RPMI8226 (cell line): ENCODE measurements at regions not wholly inside any gene's neighbourhood (a gene's known extent, or its start where the extent isn't known, plus 50 kb on each side); places are given as distances from the start of the nearest gene placed in this dataset.
"Not testable (repeated sequence)": the region's sequence is repeated elsewhere in the genome, so short reads cannot be mapped to it uniquely, and the experiment has no call there.

Experiments
- DNase-seq: peaks from one replicate; pipeline ENCODE4 v3.0.0-alpha.2; 2015

DNA sequence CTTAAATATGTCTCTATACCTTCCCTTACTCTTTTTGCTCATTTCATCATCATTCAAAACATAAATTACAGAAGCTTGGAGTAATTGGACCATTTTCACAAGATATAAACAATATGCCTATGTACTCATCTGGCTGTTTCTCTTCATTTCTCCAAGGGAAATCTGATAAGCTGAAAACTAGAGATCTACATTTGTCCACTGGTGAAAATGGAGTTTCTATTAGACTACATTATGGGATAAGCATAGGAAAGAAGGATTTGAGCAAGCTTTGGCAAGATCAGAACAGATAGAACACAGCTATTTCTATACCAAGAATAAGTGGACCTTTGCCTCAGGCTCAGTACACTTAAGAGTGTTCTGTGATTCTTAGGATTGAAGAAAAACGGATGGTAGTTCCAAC lies 404.4 kb downstream of the GASK1B start:
- DNase-seq = no peak

DNA sequence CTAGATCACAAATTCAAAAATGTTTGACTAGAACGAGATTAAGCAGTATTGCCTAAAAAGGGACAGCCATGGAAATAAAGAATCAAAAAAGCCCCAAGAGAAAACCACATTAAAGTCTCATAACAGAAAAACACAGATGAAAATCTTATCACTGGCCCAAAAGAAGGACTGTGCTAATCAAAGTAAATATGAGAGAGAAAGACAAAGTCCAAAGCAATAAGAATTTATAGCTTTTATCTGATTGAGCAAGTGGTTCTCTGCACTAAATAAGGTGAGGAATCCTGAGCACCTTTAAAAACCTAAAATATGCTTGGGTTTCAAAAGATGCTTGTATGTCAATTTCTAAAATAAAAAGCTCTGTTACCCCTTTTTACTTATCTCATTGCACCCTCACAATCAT lies 409.3 kb downstream of the GASK1B start:
- DNase-seq = no peak

DNA sequence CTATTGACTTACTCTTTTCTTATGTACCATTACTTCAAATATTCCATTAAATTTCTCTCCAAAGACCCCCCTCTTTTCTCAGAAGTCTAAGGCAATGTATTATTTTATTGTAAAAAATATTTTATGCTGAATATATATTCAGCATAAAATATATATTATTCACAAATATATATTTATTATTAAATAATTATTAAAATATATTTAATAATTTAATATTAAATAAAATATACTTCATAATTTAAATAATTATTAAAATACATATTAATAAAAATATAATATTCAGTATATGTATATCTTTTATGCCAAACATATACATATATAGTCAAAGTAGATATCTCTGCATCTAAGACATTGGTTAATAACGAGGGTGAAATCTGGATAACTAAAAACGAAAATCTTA lies 418.4 kb downstream of the GASK1B start:
- no peak for DNase-seq

DNA sequence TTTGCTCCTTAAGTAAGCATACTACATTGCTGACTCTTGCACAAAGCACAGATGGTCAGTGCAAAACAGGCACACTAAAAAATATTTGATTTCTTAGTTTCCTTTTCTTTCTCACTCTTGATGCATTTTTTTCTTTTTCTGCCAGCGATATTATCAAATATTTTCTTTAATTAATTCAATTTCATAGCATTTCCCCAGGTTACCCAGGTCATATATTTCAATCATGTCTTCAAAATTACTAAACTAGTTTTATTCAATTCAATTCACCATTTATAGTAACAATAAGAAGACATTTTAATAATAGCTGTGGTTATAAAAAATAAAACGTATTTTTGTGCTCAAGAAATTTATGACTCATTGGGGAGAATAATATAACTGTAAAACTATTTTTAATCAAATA lies 421.2 kb downstream of the GASK1B start:
- no peak for DNase-seq

DNA sequence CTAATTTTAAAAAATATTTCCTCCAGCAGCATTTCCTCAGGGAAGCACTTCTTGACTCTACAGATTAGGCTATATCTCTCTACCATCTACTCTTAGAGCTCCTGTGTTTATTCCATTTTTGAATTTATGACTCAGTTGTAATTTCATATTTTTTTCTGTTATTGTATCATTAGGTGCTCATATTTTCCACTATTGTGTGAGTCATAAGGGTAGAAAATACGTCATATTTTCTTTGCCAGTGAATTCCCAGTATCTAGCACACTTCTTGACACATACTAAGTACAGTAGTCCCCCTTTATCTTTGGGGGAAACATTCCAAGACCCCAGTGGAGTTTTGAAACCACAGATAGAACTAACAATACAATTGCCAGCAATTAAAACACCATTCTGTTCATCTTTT lies 431.2 kb downstream of the GASK1B start:
- no peak for DNase-seq

GRCh38 chr4:157739242-157739641 lies 433.6 kb downstream of the GASK1B start:
- DNase-seq = no peak

GRCh38 chr4:157728215-157728614 lies 444.6 kb downstream of the GASK1B start:
- no peak for DNase-seq

DNA sequence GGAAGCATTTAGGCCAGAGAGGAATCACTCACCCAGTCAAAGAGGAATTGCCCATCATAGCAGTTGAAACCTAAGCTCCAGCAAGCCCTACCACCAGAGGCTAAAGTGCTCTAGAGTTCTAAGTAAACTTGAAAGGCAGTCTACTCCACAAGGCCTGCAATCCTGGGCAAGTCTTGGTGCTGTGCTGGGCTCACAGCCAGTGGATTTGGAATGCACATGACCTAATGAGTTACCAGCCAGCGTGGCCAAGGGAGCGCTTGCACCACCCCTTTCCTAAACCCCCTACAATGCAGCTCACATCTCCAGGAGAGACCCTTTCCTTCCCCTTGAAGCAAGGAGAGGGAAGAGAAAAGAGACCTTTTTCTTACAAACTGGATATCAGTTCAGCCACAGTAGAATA lies 445.7 kb downstream of the GASK1B start:
- DNase-seq = no peak

DNA sequence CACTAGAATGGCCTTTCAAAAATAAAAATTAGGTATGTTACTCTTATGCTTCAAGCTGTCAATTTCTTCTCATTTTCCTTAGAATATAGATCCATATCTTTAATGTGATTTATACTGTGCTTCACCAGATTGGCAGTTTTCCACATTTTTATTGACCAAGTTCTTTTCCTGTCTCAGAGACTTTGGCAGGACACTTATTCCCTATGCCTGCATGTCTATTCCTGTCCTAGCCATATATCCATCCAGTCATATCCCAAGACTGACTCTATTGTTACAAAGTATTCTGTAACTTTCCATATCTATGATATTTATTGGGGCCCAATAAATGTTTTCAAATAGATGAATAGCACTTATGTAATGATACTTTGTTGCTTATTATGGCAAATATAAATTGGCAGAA lies 450.7 kb downstream of the GASK1B start:
- no peak for DNase-seq

- DNase-seq = no peak
Measured at GRCh38 chr4:157713342-157713741, 459.5 kb downstream of the GASK1B start.

DNA sequence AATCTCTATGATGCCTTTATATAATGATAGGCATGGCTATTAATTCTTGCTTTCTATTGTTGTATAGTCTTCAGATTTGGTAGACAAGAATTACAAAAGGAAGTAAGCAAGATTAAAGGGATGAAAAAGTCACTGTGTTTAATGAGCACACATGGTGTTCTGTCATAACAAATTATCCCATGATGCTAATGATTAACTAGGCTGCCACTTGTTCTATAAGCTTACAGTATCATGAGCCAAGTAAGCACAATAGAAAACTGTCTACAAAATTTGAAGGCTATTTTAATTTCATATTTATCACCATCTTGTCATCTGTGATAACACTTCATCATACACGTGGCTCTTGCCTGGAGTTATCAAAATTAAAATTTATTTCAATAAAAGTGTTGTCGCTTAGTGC lies 466.7 kb downstream of the GASK1B start:
- no peak for DNase-seq

DNA sequence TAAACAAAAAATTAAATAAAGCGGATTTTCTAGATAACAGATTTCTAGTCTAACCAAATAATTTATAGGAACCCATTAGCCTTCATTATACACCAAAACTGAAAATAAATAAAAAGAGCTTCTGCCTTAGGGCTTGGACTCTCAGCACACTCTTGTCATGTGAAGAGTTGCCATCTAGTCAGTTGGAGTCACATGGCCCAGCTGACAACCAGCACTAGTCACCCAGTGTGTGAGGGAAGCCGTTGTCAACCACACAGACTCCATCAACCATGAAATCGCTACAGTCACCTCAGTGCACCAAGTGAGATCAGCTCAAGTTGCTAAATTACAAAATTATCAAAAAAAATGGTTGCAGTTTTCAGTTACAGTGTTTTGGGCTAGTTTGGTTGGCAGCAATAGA lies 470.0 kb downstream of the GASK1B start:
- no peak for DNase-seq

GRCh38 chr4:157701695-157701994 lies 471.2 kb downstream of the GASK1B start:
- no peak for DNase-seq

DNA sequence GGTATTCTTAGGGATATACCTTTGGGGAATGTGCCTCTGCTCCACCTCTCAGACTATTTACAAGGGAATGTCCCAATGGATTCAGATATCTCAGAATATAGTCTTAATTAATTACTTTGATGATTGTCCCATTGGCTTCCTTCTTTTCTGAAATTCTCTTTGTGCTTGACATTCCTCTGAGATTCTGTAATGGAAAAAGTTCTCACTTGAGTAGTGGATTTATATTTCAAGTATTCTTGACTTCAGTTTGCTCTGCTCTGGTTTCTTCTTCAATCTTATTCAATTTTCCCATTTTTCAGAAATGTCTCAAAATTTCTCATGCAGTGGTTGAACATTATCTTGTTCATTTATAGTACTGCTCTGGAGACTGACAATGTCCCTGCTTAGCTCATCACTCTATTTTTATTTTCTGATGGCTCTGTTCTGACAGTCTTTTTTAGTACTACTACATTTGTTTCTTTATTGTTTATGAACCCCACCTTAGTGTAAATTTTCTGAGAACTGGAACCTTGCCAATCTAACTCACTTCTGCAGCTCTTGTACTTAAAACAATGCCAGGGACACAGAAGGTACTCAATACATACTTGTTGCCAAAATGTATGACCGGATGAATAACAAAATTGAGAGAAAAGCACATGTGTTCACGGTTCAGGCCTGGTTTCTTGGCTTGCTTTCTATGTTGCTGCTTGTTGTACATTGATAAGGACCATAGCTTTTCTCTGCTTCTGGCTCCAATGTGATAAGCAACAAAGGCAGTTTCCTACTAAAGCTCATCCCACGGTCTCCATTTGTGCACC lies 471.7 kb downstream of the GASK1B start:
- no peak for DNase-seq

GRCh38 chr4:157689476-157689875 lies 468.9 kb downstream of the GRIA2 start:
- no peak for DNase-seq

DNA sequence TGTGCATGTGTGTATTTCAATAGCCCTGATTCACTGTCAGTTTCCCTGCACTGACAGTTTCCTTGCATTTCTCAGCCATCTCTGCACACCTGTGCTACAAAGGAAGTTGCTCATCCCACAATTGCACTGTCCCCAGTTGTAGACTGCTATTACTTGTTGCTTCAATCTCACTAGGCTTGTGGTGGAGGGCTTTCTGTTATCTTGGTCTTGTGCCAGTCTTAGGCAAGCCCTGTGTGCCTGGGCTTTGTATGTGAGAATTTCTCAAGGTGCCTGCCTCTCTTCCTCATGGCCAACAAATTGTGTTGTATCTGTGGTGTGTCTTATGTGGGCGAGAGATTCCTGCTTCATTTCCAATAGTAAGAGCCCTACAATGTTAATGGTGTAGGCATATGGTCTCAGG lies 467.4 kb downstream of the GRIA2 start:
- DNase-seq = no peak

DNA sequence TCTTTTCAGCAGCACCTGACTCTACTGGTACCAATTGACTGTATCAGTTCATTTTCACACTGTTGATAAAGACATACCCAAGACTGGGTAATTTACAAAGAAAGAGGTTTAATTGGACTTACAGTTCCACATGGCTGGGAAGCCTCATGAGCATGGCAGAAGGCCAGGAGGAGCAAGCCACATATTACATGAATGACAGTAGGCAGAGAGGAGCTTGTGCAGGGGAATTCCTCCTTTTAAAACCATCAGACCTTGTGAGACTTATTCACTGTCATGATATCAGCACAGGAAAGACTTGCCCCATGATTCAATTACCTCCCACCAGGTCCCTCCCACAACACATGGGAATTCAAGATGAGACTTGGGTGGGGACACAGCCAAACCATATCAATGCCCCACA lies 458.8 kb downstream of the GRIA2 start:
- DNase-seq = not testable (repeated sequence)

- DNase-seq = no peak
Measured at GRCh38 chr4:157678478-157678877, 457.9 kb downstream of the GRIA2 start.

DNA sequence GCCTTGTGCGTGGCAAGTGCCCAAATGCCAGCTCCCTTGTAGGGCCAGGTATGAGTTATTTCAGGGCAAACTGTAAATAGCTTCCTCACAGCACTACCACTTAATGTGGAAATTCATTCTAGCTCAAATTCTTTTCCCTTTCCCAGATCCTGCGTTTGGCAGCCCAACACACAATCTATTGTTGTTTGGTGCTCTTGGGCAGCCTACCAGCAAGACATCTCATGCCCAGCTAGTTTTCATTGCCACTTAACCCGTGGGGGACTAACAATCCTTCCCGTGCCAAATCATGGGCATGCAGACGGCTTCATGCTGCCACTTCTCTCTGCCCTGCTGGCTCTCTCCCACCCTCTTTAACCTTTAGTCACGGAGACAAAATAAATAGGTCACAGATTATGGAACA lies 454.2 kb downstream of the GRIA2 start:
- DNase-seq = no peak

- DNase-seq = no peak
Measured at GRCh38 chr4:157667836-157668235, 447.3 kb downstream of the GRIA2 start.

DNA sequence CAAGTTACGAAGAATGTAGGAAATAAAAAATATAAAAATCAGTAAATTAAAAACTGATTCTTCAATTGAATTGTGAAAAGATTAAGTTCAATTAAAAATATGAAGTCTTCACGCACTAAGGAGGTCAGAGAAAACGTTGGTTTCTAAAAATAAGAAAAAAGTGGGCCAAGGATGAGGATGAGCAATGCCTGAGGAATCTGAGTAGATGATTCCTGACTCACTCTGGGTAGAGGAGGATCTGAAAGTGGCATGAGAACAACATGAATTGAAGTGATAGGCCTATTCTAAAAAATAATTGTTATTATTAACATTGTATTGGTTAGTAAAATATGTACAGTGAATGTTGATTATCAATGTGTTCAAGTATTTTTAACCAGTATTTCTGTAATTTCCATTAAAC lies 444.2 kb downstream of the GRIA2 start:
- DNase-seq = no peak

- DNase-seq = no peak
Measured at GRCh38 chr4:157655096-157655809, 434.7 kb downstream of the GRIA2 start.

GRCh38 chr4:157643257-157643656 lies 422.7 kb downstream of the GRIA2 start:
- no peak for DNase-seq

GRCh38 chr4:157634057-157634456 lies 413.5 kb downstream of the GRIA2 start:
- no peak for DNase-seq
